HG03066 (cell line): ENCODE measurements at regions not wholly inside any gene's neighbourhood (a gene's known extent, or its start where the extent isn't known, plus 50 kb on each side); places are given as distances from the start of the nearest gene placed in this dataset.

Source experiments
- ATAC-seq: cut with Tn5 transposase; IDR thresholded peaks from one replicate; pipeline ENCODE4 v1.9.1; 2021; ENCODE audit warnings: low read depth; ENCODE audit not compliant: unreplicated experiment

DNA sequence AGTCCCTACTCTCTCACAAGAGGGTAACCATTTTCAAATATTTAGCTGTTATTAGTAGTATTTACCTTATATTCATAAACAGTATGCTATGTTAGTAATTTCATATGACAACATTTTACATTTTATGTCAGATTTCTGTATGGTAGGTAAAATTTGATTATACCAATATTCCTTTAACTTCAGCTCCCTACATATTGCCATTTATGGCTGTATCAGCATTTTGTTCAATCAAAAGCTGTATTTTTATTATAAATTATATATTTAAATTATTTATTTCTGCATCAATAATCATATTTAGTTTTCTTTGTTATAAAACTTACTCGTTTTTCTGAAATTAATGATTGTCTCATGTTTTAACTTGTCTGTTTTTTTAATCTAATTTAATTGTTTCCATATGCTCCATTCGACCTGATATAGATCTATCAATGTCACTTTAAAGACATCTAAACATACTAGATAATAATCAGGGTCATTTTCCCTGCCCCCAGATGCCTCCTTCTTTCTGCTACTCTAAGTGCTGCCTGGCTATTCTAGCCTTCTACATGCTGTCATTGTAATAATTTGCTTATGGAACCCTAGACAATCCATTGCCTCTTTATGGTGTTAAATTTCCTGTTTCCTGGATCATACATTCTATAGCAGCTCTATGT lies 1976.7 kb upstream of the ADGRL3 start:
- ATAC-seq = no peak

DNA sequence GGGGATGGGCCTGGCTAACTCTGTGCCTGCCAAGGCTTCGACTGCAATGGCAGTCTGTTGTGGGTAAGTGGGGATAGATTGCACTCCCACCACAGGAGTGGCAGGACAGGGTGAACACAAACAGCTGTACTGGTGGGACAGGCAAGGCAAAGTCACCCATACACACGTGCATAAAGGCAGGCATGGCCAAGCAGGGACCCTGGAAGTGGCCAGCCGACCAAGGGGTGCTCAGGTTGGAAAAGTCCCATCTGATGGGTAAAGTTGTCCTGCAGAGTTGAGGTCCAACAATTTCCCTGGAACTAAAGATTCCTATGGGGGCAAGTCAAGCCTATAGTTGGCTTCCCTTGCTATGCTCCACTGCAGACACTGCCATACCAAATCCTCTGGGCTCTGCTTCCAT lies 1961.9 kb upstream of the ADGRL3 start:
- no peak for ATAC-seq

GRCh38 chr4:59240011-59240410 lies 1960.1 kb upstream of the ADGRL3 start:
- no peak for ATAC-seq

DNA sequence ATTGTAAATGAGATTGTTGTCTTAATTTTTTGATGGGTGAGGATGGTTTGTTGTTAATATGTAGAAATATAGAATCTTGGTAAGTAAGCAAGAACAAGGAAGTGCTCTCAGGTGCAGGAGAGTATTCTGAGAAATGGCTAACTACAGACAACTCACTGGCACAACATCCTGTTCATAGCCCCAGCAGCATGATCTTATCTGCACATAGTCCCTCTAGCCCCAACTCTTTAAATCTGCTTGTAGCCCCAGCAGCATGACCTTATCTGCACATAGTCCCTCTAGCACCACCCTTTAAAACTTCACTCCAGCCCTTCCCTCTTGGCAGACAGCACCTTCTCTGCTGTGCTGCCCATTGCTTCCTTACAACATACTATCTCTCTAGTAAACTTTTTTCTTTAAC lies 1957.1 kb upstream of the ADGRL3 start:
- no peak for ATAC-seq

GRCh38 chr4:59247032-59247431 lies 1953.1 kb upstream of the ADGRL3 start:
- ATAC-seq = no peak

DNA sequence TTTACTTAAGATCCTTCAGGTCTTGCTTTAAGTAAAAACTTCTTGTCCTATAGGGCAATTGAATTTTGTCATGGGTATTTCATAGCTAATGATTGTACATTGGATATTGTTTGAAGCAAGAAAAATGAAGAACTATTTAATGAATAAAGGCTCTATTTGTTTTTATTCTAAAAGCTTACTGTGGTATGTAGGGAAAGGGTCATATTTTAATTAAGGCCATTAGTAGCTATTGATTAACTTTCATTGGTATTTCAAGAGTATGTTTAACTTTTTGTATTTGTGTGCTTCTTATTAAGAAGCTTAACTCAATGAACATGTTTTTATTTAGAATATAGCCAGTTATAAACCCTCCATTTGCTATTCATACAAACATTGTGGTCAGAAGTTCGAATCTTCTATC lies 1951.8 kb upstream of the ADGRL3 start:
- no peak for ATAC-seq

- no peak for ATAC-seq
Observed at GRCh38 chr4:59249110-59249509, 1951.0 kb upstream of the ADGRL3 start.

- ATAC-seq = no peak
Observed at GRCh38 chr4:59258002-59258401, 1942.1 kb upstream of the ADGRL3 start.

- no peak for ATAC-seq
Observed at GRCh38 chr4:59307609-59308008, 1892.5 kb upstream of the ADGRL3 start.

DNA sequence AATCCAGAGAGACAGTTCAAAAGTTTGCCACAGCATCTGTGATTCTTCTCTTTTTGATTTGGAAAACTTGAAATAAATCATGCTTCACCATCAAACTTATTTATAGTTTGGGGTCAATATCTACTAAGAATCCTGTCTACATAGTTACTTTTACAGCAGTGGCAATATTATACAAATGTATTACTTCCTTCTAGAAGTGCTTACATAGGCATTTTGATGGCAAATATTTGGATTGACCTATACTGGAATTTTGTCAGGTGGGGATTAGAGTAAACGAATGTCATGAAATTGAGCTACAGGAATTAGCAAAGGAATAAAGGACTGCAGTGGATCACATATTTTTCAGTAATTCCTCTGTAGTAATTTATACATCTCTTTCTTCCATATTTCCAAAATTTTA lies 1885.5 kb upstream of the ADGRL3 start:
- no peak for ATAC-seq

DNA sequence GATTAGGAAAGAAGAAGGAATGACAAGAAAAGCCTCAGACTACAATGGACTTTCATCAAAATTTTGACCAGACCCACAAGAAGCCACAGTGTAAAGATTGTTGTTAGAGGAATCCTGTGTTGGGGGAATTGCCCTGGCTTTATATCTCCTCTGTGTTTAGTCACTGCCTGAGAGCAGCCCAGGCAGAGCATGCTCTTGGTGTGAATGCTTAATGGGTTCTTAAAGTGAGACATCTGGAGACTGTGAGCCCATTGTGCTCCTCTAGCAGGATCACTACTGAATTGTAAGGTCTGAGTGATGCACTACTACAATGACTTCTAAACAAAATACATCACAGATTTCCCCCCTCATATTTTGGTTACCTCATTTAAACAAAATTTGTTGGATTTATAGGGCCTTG lies 1860.5 kb upstream of the ADGRL3 start:
- no peak for ATAC-seq

- ATAC-seq = no peak
Observed at GRCh38 chr4:59341506-59341905, 1858.6 kb upstream of the ADGRL3 start.

DNA sequence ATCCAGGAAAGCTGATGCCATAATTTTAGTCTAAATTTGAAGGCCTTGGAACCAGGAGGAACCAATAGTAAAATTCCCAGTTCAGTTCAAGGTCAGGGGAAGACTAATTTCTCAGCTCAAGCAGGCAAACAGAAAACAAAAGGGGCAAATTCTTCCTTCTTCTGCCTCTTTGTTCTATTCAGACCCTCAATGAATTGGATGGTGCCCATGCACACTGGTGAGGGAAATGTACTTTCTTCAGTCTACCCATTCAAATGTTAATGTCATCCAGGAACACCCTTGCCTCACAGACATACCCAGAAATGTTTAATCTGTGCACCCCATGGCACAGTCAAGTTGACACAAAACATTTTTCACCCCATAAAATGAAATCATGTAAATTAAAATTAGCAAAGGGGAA lies 1851.2 kb upstream of the ADGRL3 start:
- no peak for ATAC-seq

GRCh38 chr4:59369229-59369628 lies 1830.9 kb upstream of the ADGRL3 start:
- ATAC-seq = no peak

DNA sequence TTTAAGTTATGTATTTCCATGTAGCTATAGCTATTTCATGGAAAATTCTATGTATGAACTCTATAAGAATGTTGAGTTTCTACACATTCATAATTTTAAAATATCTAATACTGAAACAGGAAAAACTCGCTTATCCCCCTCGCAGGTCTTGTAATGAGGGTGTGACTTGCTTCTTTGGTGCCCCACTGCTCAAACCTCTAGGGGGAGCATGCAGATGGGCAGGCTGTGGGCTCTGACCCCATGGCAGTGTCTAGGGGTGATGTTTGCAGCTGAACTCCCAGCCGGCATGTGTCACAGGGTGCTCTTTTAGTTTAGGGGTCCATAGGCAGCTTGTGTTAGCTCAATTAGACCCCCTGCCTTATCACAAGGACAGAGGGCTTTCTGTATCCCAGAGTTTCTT lies 1825.7 kb upstream of the ADGRL3 start:
- no peak for ATAC-seq

DNA sequence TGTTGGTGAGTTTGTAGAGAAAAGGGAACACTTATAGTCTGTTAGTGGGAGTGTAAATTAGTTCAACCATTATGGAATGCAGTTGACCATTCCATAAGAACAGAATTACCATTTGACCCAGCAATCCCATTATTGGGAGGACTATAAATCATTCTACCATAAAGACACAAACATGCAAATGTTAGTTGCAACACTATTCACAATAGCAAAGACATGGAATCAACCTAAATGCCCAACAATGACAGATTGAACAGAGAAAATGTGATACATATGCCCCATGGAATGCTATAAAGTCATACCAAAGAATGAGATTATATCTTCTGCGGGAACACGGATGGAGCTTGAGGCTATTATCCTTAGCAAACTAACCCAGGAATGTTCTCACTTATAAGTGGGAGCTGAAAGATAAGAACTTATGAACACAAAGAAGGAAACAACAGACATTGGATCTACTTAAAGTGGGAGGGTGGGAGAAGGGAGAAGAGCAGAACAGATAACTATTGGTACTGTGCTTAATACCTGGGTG lies 1819.2 kb upstream of the ADGRL3 start:
- ATAC-seq = no peak

- no peak for ATAC-seq
Observed at GRCh38 chr4:59381591-59381990, 1818.5 kb upstream of the ADGRL3 start.

DNA sequence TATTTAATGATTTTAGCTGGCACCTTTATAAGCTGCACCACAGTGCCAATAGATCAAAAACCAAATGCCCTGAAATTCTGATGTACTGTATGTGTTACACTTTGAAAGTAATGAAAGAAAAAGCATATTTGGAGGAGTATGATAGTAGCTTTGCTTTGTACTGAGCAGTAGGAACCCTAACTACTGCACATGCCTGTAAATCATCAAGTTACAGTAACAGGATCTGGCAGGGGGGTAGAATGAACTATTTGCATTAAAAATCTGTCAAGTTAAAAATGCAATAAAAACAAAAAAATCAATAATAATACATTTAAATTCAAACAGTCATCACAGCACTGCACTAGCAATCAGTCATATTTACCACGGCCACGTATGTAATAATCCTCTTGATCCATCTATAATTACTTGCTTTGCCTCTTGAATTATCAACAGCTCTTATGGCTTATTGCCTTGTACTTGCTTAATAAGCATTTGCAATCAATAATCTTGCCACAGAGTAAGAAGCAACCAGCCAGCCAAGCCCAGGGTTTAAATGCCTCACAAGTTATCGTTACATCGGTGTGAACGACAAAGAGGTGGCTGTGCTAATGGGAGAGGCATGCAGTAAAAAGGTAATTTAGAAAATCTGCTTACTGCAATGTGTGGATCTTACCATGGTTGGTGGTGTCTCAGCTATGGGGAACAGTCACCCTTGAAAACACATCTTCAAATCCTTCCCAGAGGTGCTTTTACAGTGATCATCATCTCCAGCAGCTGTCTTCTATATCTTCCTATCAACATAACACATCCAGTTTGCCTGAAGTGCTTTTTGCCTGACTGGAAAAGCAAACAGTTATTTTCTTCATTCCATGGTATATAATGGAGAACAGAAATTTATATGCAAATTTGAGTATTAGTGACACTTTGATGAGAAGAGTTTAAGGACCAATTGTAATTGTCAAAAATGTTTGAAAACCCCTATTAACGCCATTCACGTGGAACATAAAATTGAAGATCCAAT lies 1812.1 kb upstream of the ADGRL3 start:
- ATAC-seq = no peak

- no peak for ATAC-seq
Observed at GRCh38 chr4:59393780-59394179, 1806.3 kb upstream of the ADGRL3 start.

DNA sequence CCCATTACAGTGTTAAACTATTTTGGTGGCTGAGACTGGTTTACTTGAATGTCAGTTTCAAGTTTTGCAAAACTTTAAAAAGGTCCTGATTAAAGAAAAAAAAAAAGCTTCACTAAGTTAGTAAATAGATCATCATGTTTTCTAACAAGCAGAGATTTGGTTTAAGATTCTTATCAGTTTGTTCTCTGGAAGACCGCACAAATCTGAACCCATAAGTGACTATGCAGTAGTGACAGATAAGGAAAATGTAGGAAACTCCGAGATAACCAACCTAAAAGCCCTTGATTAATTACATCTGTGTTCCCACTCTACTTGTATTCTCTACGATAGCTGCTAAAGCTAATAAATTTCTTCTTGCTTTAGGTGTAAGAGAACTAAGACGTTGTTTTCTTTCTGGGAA lies 1799.8 kb upstream of the ADGRL3 start:
- ATAC-seq = no peak

DNA sequence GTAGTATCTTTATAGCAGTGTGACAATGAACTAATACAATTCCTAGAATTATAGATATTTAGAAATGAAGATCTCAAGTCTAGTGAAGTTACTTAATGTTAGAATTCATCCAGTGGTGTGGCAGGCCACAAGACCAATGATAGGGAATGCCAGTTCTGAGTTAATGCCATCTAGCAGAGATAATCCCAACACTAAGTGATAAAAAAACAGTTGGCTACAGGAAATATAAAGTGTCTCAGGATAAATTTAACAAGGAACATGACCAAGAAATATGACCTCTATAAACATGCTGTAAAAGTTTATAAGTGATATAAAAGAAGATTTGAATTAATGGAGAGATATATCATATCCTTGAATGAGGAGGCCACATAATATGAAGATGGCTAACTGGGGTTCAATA lies 1790.5 kb upstream of the ADGRL3 start:
- ATAC-seq = no peak

GRCh38 chr4:59412739-59413138 lies 1787.4 kb upstream of the ADGRL3 start:
- no peak for ATAC-seq
